Pancreas (tissue), 10 donors: ENCODE measurements at regions not wholly inside any gene's neighbourhood (a gene's known extent, or its start where the extent isn't known, plus 50 kb on each side); places are given as distances from the start of the nearest gene placed in this dataset.
"Not testable (repeated sequence)": the region's sequence is repeated elsewhere in the genome, so short reads cannot be mapped to it uniquely, and the experiment has no call there.

Experiments used
- ATAC-seq, 4 donors: fragments of 200-7000 bp; cut with Tn5 transposase; one replicate each; pipeline versions ENCODE4 v1.8.0 to v1.9.1; 2020; ENCODE audit warnings: mild to moderate bottlenecking in 4 of 4, moderate library complexity in 4 of 4
- DNase-seq, 6 donors: peaks; one replicate each; pipeline ENCODE4 v3.0.0-alpha.2; 2020
- FAIRE-seq: peaks from 2 replicates; lab custom pipeline; 2012; peaks lifted over from hg19 to GRCh38; lab: Jason Lieb, UNC
- H3K27ac ChIP-seq, 4 donors: fragments of 200-600 bp; sonication (generic); 1 replicate in 3 of 4; 2 replicates in 1 of 4; pipeline versions ENCODE4 v1.5.0 to v1.8.0; 2020
- H3K27me3 ChIP-seq, 4 donors: fragments of 200-600 bp; one replicate each; pipeline ENCODE4 v1.8.0; 2021
- H3K36me3 ChIP-seq, 3 donors: fragments of 200-600 bp; sonication (generic) in 1 of 3; one replicate each; pipeline versions ENCODE4 v1.5.0 to v1.8.0; 2020 to 2021
- H3K4me1 ChIP-seq, 3 donors: fragments of 200-600 bp; one replicate each; pipeline ENCODE4 v1.8.0; 2021
- H3K4me3 ChIP-seq, 4 donors: fragments of 200-600 bp; sonication (generic) in 2 of 4; one replicate each; pipeline versions ENCODE4 v1.5.0 to v1.8.0; 2020 to 2021
- H3K9me3 ChIP-seq, 4 donors: fragments of 200-600 bp; one replicate each; pipeline ENCODE4 v1.8.0; 2021
- WGBS, 2 donors: extraction: QIAGEN DNeasy Blood & Tissue Kit; methylation state at CpG; one replicate each; pipeline ENCODE4 v1.1.7; 2013; 5-methylcytosine and 5-hydroxymethylcytosine counted together
- intact Hi-C, 3 donors: fragments of 100-400 bp; cut with DNase I; formaldehyde crosslinking; loops; one replicate each; pipeline versions ENCODE4 v1.11.1 to v1.14.2; 2022
- TF ChIP-seq, protein P1 (sequence below), 4 donors: fragments of 200-600 bp; sonication (generic) in 3 of 4; IDR thresholded peaks; one replicate each; pipeline versions ENCODE4 v1.5.0 to v1.8.0; 2021; ENCODE audit warnings: antibody characterized with exemption in 4 of 4
- donor health status: healthy with polysubstance abuse.
- donor health status: DM: no; HTN: no; CAD: no; lungs with moderate emphysema.
- donor health status: DM: no; HTN: no; CAD: no.
- donor health status: control.
- donor health status: control.
- donor health status: Bipolar disorder and iron deficiency.
- donor health status: DM: yes; HTN: yes; CAD: no.
- donor health status: DM: no; HTN: no; CAD: no.
- donor health status: DM: no; HTN: no; CAD: no.
- donor health status: DM: yes; HTN: yes; CAD: no.

DNA sequence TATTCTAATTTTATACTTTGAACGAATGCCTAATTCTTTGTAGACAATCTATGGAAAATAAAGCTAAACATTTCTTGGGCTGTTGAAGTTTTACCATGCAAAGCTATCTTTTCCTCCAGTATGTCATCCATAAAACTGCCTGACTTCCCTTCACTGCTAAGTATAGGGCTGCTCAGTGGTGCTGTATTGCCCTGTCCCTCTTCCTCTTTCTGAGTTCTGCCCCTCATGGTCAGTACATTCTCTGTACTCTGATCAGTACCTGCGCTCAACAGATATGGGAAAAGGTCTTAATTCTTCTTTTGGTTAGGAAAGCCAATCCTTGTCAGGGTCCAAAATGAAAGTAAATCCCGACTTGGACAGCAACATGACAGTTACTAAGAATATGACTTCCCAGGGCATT is 321.9 kb downstream of the RAD51AP2 start:
- FAIRE-seq, result no peak
- intact Hi-C loops, result no loop called here
- Histone ChIP-seq H3K27me3 (no peaks in the 10 kb centered on the region), H3K36me3 (no peaks in the 10 kb centered on the region), H3K9me3 (no peaks in the 10 kb centered on the region), H3K4me1 (no peaks in the 10 kb centered on the region), H3K27ac (no peak overlapping the region), H3K4me3 (no peak overlapping the region)
- DNase-seq, result no peak
- 58 to 62% methylated on average over 3 of the region's 3 CpGs for WGBS, 2 donors
- no peak for ATAC-seq
- TF ChIP-seq, protein P1, sequence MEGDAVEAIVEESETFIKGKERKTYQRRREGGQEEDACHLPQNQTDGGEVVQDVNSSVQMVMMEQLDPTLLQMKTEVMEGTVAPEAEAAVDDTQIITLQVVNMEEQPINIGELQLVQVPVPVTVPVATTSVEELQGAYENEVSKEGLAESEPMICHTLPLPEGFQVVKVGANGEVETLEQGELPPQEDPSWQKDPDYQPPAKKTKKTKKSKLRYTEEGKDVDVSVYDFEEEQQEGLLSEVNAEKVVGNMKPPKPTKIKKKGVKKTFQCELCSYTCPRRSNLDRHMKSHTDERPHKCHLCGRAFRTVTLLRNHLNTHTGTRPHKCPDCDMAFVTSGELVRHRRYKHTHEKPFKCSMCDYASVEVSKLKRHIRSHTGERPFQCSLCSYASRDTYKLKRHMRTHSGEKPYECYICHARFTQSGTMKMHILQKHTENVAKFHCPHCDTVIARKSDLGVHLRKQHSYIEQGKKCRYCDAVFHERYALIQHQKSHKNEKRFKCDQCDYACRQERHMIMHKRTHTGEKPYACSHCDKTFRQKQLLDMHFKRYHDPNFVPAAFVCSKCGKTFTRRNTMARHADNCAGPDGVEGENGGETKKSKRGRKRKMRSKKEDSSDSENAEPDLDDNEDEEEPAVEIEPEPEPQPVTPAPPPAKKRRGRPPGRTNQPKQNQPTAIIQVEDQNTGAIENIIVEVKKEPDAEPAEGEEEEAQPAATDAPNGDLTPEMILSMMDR (IDR thresholded peaks at IDR 0.05), result no peak

DNA sequence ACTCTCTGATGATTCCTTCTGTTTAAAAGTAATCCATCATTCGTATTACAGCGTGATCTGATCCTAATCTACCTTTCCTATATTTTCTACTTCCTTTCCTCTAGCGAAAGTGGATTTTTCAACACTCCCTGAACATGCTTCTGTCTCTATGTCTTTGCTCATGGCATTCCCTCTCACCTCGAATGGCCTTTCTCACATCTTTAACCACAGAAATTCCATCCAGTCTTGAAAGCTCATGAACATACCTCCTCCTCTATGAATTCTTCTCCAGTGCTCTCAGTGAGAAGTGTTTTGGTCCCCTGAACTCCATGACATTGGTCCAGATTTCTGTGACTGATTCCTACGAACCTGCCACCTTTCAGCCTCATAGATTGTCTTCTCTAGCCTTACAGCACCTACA is 323.2 kb downstream of the RAD51AP2 start:
- TF ChIP-seq, protein P1 (IDR thresholded peaks at IDR 0.05), result no peak
- no peak overlapping the region for H3K27ac ChIP-seq
- intact Hi-C loops, result no loop called here
- no peaks in the 10 kb centered on the region for H3K4me1 ChIP-seq
- H3K4me3 ChIP-seq, result no peak overlapping the region
- H3K36me3 ChIP-seq, result no peaks in the 10 kb centered on the region
- WGBS, 2 donors, result 41 to 49% methylated on average over 5 of the region's 5 CpGs
- H3K9me3 ChIP-seq, result no peaks in the 10 kb centered on the region
- DNase-seq (no peak), ATAC-seq (no peak), FAIRE-seq (no peak)
- no peaks in the 10 kb centered on the region for H3K27me3 ChIP-seq

DNA sequence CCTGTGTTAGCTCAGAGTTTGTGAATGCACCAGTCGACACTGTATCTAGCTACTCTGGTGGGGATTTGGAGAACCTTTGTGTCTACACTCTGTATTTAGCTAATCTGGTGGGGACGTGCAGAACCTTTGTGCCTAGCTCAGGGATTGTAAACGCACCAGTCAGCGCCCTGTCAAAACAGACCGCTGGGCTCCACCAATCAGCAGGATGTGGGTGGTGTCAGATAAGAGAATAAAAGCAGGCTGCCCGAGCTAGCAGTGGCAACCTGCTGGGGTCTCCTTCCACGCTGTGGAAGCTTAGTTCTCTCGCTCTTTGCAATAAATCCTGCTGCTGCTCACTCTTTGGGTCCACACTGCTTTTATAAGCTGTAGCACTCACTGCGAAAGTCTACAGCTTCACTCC is 324.2 kb downstream of the RAD51AP2 start:
- ATAC-seq (no peak), FAIRE-seq (no peak), DNase-seq (no peak)
- intact Hi-C loops, result no loop called here
- Histone ChIP-seq H3K4me1 (no peaks in the 10 kb centered on the region), H3K36me3 (no peaks in the 10 kb centered on the region), H3K27me3 (no peaks in the 10 kb centered on the region), H3K9me3 (no peaks in the 10 kb centered on the region), H3K27ac (no peak overlapping the region), H3K4me3 (no peak overlapping the region)
- TF ChIP-seq, protein P1 (IDR thresholded peaks at IDR 0.05), result no peak
- 71 to 84% methylated on average over 9 of the region's 9 CpGs for WGBS, 2 donors

DNA sequence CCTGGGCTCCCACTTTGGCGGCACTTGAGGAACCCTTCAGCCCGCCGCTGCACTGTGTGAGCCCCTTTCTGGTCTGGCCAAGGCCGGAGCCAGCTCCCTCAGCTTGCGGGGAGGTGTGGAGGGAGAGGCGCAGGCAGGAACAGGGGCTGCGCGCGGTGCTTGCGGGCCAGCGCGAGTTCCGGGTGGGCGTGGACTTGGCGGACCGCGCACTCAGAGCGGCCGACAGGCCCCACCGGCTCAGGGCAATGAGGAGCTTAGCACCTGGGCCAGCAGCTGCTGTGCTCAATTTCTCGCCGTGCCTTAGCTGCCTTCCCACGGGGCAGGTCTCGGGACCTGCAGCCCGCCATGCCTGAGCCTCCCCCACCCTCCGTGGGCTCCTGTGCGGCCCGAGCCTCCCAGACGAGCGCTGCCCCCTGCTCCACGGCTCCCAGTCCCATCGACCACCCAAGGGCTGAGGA is 324.8 kb downstream of the RAD51AP2 start:
- H3K9me3 ChIP-seq, H3K27me3 ChIP-seq, H3K4me1 ChIP-seq, FAIRE-seq, intact Hi-C loops, H3K4me3 ChIP-seq, H3K36me3 ChIP-seq, H3K27ac ChIP-seq, ATAC-seq: not testable (repeated sequence)
- peak in 3 of 6 donors; percentile 13 to 48 (median 35) for DNase-seq
- 88 to 91% methylated on average over 32 of the region's 32 CpGs for WGBS, 2 donors

DNA sequence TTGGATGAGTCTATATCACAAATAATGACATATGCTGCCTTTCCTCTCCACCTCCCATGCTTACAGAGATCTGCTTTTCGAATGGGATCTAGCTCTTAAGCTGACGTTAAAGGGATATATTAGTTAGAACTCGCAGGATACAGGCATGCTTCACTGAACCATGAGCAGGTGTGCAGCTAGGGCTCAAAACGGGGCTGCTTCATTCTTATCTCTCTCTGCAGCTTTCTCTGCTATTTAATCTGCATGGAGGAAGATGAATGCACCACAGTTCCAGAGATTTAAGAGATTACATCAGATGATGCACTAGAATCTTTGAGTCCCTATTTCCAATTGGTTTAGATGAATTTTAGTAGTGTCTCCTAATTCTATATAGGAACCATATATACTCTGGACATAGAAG is 327.0 kb downstream of the RAD51AP2 start:
- TF ChIP-seq, protein P1 (IDR thresholded peaks at IDR 0.05), result no peak
- 45 to 54% methylated on average over 4 of the region's 4 CpGs for WGBS, 2 donors
- no peaks in the 10 kb centered on the region for H3K4me1 ChIP-seq
- no peaks in the 10 kb centered on the region for H3K9me3 ChIP-seq
- H3K27me3 ChIP-seq, result no peaks in the 10 kb centered on the region
- H3K4me3 ChIP-seq, result no peak overlapping the region
- no peak overlapping the region for H3K27ac ChIP-seq
- DNase-seq, result no peak
- H3K36me3 ChIP-seq, result no peaks in the 10 kb centered on the region
- no peak for FAIRE-seq
- no peak for ATAC-seq
- intact Hi-C loops, result no loop called here
